OCI-LY1 (cell line): ENCODE measurements at regions not wholly inside any gene's neighbourhood (a gene's known extent, or its start where the extent isn't known, plus 50 kb on each side); places are given as distances from the start of the nearest gene placed in this dataset.

Experiments used
- H2AFZ ChIP-seq: fragments of 200-600 bp; sonication (generic), shearing (Covaris generic); 2 replicates; pipeline ENCODE4 v1.6.0; 2014; ENCODE audit warnings: antibody characterized with exemption, mild to moderate bottlenecking, low read length
- H3F3A ChIP-seq: fragments of 200-600 bp; sonication (generic), shearing (Covaris generic); 2 replicates; pipeline ENCODE4 v1.6.0; 2014; ENCODE audit warnings: mild to moderate bottlenecking, antibody characterized with exemption, low read length, moderate library complexity; ENCODE audit not compliant: insufficient read depth
- H3K27ac ChIP-seq: fragments of 200-600 bp; sonication (generic); 2 replicates; pipeline ENCODE4 v1.5.1; 2014; ENCODE audit warnings: low read length, mixed run types, mild to moderate bottlenecking, low read depth; ENCODE audit not compliant: poor library complexity, severe bottlenecking
- H3K27me3 ChIP-seq: fragments of 200-600 bp; sonication (generic); 2 replicates; pipeline ENCODE4 v1.6.0; 2014; ENCODE audit warnings: antibody characterized with exemption, mild to moderate bottlenecking, low read length, moderate library complexity; ENCODE audit not compliant: insufficient read depth
- H3K36me3 ChIP-seq: fragments of 200-600 bp; sonication (generic); 2 replicates; pipeline ENCODE4 v1.6.1; 2014; ENCODE audit warnings: mild to moderate bottlenecking, antibody characterized with exemption, low read length, moderate library complexity, mixed read lengths; ENCODE audit not compliant: insufficient read depth
- H3K4me1 ChIP-seq: fragments of 200-600 bp; sonication (generic); 2 replicates; pipeline ENCODE4 v1.5.1; 2014; ENCODE audit warnings: mild to moderate bottlenecking, low read length, moderate library complexity; ENCODE audit not compliant: insufficient read depth, severe bottlenecking
- H3K4me2 ChIP-seq: fragments of 200-600 bp; sonication (generic), shearing (Covaris generic); 2 replicates; pipeline ENCODE4 v1.6.1; 2014; ENCODE audit warnings: low read length
- H3K4me3 ChIP-seq: fragments of 200-600 bp; sonication (generic); 2 replicates; pipeline ENCODE4 v1.5.1; 2014; ENCODE audit warnings: low read length, low read depth, mild to moderate bottlenecking, mixed read lengths; ENCODE audit not compliant: poor library complexity, severe bottlenecking
- H3K79me2 ChIP-seq: fragments of 200-600 bp; shearing (Covaris generic); 2 replicates; pipeline ENCODE4 v1.6.1; 2016; ENCODE audit warnings: mixed run types, low read length, mixed read lengths; ENCODE audit not compliant: insufficient read depth
- H3K9ac ChIP-seq: fragments of 200-600 bp; sonication (generic), shearing (Covaris generic); 2 replicates; pipeline ENCODE4 v1.6.1; 2014; ENCODE audit warnings: mild to moderate bottlenecking, low read length, mixed read lengths
- H3K9me2 ChIP-seq: fragments of 200-600 bp; sonication (generic), shearing (Covaris generic); 2 replicates; pipeline ENCODE4 v1.6.1; 2014; ENCODE audit warnings: low read depth, mild to moderate bottlenecking, low read length, mixed read lengths
- H3K9me3 ChIP-seq: fragments of 200-600 bp; shearing (Covaris generic); 2 replicates; pipeline ENCODE4 v1.6.1; 2014; ENCODE audit warnings: low read length, mixed read lengths
- H4K20me1 ChIP-seq: fragments of 200-600 bp; sonication (generic), shearing (Covaris generic); 2 replicates; pipeline ENCODE4 v1.6.0; 2016; ENCODE audit warnings: mild to moderate bottlenecking, low read length; ENCODE audit not compliant: insufficient read depth
- EZH2 ChIP-seq: fragments of 200-600 bp; sonication (generic), shearing (Covaris generic); IDR thresholded peaks from 2 replicates; pipeline ENCODE4 v1.8.0; 2017; ENCODE audit warnings: borderline replicate concordance, mixed run types, mild to moderate bottlenecking, antibody characterized with exemption, low read length, moderate library complexity, mixed read lengths
- TF ChIP-seq, protein P1 (sequence below): fragments of 200-600 bp; sonication (generic), shearing (Covaris generic); IDR thresholded peaks from 2 replicates; pipeline ENCODE4 v1.5.1; 2017; ENCODE audit warnings: mild to moderate bottlenecking, antibody characterized with exemption, low read length, moderate library complexity, mixed read lengths

DNA sequence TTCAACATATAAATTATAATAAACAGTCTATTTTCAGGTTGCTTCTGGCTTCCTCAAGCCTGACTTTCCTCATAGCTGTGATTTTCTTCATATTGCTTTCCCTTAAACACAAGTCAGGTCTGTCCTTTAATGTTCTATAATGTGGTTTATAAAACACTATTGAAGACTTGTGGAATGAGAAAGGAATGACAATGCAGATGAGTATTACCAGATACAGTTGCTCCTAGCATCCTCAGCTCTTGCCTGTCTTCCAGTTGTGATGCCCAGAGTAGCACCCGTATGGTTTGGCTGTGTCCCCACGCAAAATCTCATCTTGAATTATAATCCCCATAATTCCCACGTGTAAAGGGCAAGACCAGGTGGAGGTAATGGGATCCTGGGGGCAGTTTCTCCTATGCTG lies 265.7 kb upstream of the BOD1L1 start:
- H3K9ac ChIP-seq: no peak overlapping the region
- no peak overlapping the region for H3K4me3 ChIP-seq
- no peak overlapping the region for H3K27ac ChIP-seq
- H2AFZ ChIP-seq: no peak overlapping the region
- H3K36me3 ChIP-seq: no peaks in the 10 kb centered on the region
- no peaks in the 10 kb centered on the region for H3K4me1 ChIP-seq
- no peaks in the 10 kb centered on the region for H3F3A ChIP-seq
- H3K4me2 ChIP-seq: no peak overlapping the region
- TF ChIP-seq EZH2: no peak
- TF ChIP-seq, protein P1, sequence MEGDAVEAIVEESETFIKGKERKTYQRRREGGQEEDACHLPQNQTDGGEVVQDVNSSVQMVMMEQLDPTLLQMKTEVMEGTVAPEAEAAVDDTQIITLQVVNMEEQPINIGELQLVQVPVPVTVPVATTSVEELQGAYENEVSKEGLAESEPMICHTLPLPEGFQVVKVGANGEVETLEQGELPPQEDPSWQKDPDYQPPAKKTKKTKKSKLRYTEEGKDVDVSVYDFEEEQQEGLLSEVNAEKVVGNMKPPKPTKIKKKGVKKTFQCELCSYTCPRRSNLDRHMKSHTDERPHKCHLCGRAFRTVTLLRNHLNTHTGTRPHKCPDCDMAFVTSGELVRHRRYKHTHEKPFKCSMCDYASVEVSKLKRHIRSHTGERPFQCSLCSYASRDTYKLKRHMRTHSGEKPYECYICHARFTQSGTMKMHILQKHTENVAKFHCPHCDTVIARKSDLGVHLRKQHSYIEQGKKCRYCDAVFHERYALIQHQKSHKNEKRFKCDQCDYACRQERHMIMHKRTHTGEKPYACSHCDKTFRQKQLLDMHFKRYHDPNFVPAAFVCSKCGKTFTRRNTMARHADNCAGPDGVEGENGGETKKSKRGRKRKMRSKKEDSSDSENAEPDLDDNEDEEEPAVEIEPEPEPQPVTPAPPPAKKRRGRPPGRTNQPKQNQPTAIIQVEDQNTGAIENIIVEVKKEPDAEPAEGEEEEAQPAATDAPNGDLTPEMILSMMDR: no peak
- H3K9me3 ChIP-seq: no peaks in the 10 kb centered on the region
- no peaks in the 10 kb centered on the region for H3K9me2 ChIP-seq
- no peaks in the 10 kb centered on the region for H4K20me1 ChIP-seq
- H3K79me2 ChIP-seq: no peaks in the 10 kb centered on the region
- no peaks in the 10 kb centered on the region for H3K27me3 ChIP-seq

DNA sequence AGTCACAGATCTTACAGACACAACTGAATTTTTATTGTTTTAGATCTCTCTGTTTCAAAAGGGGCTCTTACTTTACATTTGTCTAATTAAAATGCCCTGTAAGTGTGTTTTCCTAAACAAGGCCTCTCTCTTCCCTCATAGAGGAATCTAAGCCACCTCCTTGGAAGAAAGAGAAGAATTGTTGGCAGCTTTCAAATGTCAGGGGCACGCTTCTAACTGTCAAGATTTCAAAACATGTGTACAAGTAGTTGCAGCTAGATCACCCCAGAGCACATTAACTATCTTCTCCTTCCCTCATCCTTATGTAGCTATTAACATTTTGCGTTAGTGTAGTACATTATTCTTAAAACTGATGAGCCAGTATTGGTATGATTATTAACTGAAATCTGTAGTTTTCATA lies 266.5 kb upstream of the BOD1L1 start:
- Histone ChIP-seq H3K27ac (no peak overlapping the region), H2AFZ (no peak overlapping the region), H3K36me3 (no peaks in the 10 kb centered on the region), H3K27me3 (no peaks in the 10 kb centered on the region), H3F3A (no peaks in the 10 kb centered on the region), H4K20me1 (no peaks in the 10 kb centered on the region), H3K4me1 (no peaks in the 10 kb centered on the region), H3K4me2 (no peak overlapping the region), H3K9me2 (no peaks in the 10 kb centered on the region), H3K4me3 (no peak overlapping the region), H3K9ac (no peak overlapping the region), H3K9me3 (no peaks in the 10 kb centered on the region), H3K79me2 (no peaks in the 10 kb centered on the region)
- TF ChIP-seq, protein P1: no peak
- no peak for TF ChIP-seq EZH2

DNA sequence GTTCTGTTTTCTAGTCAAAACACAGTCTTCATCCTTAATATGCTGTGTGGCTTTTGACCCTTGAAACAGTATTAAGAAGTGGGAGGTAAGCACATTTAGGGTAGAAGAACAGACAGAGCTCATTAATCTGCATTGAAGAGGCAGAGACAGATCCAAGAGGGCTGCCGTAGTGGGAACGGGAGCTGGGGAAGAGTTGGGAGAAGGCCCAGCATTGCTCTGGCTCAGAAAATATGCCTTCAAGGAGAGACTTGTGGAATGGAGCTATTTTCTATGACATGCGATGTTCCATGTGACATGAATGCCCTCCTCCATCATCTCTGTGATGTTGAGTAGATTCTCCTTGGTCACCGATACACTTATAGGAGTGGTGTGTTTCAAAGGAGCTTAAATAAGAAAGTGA lies 273.3 kb upstream of the BOD1L1 start:
- H3K9me3 ChIP-seq: no peaks in the 10 kb centered on the region
- H2AFZ ChIP-seq: no peak overlapping the region
- no peaks in the 10 kb centered on the region for H3K79me2 ChIP-seq
- TF ChIP-seq, protein P1: no peak
- TF ChIP-seq EZH2: no peak
- no peaks in the 10 kb centered on the region for H4K20me1 ChIP-seq
- no peaks in the 10 kb centered on the region for H3K4me1 ChIP-seq
- H3K36me3 ChIP-seq: no peaks in the 10 kb centered on the region
- no peak overlapping the region for H3K4me2 ChIP-seq
- no peaks in the 10 kb centered on the region for H3K27me3 ChIP-seq
- H3K9me2 ChIP-seq: no peaks in the 10 kb centered on the region
- H3K9ac ChIP-seq: no peak overlapping the region
- no peak overlapping the region for H3K27ac ChIP-seq
- no peaks in the 10 kb centered on the region for H3F3A ChIP-seq
- no peak overlapping the region for H3K4me3 ChIP-seq
